CMK (cell line): ENCODE measurements at regions not wholly inside any gene's neighbourhood (a gene's known extent, or its start where the extent isn't known, plus 50 kb on each side); places are given as distances from the start of the nearest gene placed in this dataset.
"Not testable (repeated sequence)": the region's sequence is repeated elsewhere in the genome, so short reads cannot be mapped to it uniquely, and the experiment has no call there.

ENCODE experiments used
- DNase-seq: peaks from one replicate; pipeline ENCODE4 v3.0.0-alpha.2; 2010; ENCODE audit warnings: low read depth

DNA sequence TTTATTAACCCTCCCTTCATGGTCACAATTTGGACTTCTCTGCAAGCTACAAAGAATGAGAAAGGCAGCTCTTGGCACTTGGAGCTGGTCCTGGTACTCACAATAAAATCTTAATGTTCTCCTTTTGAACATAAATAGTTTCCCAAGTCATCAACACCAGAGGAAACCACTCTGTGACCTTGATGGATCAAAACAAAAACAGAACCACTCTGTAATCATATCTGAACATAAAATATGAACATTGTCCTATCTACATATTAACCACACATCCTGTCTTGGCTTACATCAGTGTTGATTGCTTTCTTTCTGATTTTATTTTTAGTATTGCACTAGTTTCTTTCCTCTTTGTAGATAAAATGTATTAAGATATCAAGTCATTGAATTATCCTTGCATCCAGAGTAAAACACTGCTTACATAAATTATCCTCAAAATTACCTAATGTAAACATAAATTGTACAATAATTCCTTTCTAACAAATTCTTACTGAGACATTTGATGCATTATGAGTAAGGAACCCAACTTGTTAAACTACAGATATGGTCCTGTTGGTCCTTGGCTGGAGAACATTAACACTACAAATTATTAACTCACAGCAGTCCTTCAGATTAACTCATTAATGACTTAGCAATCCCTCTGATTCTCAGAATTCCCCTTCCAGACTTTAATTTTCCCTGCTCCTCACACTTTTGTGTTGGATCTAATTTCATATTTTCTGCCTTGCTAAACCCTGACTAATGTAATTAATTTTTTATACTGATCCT is 860.5 kb downstream of the DIPK2A start:
- peak; percentile 17 for DNase-seq

DNA sequence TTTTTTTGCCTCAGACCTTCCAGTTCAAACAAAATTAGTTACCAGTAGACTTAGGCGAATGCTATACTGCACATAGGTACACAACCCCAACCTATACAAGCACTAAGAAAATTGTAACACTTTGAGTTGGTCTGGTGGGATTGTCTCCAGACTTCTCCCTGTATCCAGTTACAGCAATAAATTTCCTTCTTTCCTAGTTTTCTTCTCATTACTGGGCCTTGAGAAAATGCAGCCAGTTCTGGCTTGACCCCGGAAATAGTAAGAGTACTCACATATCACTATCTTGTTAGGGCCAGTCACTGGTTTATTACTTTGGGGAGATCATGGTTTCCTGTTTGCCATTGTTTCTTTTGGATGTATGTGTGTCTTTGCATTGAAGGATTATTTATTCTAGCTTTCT is 868.4 kb downstream of the DIPK2A start:
- no peak for DNase-seq

DNA sequence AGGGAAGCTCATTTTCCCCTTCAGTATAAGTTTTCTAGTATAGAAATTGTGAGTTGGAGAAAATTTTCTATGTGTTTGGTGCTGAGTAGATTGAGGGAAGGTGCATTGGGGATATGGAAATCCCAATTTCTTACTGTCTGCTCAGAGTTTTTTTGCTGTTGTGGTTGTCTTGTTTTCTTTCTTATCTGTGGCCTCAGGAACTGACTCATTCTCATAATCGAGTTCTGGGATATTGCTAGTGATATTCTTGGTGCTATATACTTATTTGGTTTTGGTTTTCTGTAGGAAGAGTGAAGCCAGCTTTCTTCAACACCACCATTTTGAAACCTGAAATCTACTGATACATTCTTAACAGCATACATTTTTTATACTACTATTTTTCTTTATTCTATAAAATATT is 869.2 kb downstream of the DIPK2A start:
- DNase-seq, result no peak

DNA sequence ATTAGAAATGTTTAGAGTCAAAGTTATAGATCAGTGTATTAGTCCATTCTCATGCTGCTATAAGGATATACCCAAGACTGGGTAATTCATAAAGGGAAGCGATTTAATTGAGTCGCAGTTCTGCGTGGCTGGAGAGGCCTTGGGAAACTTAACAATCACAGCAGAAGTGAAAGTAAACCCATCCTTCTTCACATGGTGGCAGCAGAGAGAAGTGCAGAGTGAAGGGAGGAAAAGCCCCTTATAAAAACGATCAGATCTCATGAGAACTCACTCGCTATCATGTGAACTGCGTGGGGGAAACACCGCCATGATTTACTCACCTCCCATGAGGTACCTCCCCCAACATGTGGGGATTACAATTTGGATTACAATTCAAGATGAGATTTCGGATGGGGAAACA is 871.5 kb downstream of the DIPK2A start:
- no peak for DNase-seq

DNA sequence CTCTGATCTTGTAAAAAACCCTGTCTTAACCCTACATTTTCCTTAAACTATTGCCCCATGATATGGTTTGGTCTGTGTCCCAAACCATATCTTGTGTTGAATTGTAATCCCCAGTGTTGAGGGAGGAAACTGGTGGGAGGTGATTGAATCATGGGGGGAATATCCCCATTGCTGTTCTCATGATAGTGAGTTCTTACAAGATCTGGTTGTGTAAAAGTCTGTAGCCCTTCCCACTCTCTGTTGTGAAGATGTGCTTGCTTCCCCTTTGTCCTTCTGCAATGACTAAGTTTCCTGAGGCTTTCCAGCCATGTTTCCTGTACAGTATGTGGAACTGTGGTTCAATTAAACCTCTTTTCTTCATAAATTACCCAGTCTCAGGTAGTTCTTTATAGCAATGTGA is 881.4 kb downstream of the DIPK2A start:
- DNase-seq, result no peak

DNA sequence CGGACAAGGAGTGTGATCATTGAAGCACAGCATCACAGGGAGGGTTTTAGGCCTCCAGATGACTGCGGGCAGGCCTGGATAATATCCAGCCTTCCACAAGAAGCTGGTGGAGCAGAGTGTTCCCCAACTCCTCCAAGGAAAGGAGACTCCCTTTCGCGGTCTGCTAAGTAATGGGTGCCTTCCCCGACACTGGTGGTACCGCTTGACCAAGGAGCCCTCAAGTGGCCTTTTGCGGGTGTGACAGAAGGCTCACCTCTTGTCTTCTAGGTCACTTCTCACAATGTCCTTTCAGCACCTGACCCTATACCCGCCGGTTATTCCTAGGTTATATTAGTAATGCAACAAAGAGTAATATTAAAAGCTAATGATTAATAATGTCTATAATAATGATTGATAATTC is 882.4 kb downstream of the DIPK2A start:
- DNase-seq, result not testable (repeated sequence)

DNA sequence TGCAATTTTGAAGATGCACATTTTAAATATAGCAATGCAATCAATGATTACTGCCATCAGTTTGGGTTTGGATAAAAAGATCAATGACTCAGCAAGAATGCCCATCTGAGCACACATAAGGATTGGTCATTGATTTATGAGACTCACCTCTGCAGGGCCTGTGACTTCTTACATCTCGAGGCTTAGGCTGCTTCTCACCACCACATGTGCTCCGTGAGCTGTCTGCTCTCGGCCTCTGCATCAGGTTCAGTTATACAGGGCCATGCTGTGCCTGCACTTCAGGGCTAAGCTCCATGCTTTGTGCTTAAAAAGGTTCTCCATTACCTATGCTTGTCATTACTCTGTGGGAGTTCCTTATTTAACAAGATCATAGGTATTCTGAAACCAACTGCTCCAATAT is 887.5 kb downstream of the DIPK2A start:
- DNase-seq, result no peak

DNA sequence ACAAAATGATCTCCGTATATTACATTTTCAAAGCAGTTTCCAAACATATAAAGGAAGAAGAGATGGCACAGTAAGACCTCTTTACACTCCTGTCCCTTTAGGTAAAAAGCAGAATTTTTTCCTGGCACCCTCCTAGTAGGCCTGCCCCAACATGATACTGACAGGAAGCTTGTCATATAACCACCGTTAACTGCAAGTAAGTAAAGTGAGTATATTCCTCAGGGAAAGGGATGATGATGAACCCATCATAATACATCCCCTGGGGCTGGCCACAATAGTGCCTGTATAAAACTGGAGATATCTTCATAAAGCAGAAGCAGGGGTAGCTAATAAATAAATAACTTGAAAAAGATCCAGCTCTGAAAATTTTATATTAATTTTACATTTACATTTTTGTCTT is 893.0 kb downstream of the DIPK2A start:
- no peak for DNase-seq

DNA sequence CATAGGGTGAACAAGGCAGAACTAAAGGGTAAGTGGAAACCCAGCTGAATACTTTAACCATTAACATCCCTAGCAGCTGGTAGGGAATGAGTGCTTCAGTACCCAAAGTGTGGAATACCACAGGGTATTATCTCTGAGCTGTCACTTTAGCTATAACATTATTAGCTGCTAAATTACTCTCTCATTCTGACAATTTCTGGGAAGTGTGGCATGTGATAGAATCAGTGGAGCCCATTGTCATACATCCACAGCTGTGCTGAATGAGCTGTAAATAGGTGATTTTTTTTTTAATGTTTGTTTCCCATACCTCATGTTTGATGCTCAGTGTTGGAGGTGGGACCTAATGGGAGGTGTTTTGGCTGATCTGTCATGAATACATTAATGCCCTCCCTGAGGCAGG is 894.3 kb downstream of the DIPK2A start:
- no peak for DNase-seq

DNA sequence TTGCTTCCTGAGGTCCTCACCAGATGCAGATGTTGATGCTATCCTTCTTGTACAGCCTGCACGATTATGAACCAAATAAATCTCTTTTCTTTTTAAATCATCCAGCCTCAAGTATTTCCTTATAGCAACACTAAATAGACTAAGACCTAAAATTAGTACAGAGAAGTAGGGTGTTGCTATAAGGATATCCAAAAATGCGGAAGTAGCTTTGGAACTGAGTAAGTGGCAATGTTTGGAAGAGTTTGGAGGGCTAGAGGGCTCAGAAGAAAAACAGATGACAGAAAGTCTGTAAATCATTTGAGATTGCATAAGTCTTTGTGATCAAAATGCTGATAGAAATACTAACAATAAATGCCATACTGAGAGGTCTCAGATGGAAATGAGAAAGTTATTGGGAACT is 894.9 kb downstream of the DIPK2A start:
- DNase-seq, result no peak

DNA sequence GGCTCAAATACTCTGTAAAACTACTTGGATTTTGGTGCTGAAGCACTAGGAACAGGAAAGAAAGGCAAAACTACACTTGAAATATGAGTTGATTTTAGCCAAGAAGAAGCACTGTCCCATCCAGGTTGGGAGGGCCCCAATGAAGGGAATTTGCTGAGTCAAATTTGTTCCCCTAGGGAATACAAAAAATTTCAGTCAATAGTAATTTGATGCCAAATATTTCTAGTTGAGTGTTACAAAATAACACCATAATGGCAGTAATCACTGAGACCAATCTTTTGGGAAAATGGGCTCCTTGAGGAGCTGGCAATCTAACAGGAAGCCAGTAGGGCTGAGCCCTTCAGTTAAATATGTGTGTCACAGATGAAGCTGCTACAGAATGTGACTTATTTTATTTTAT is 896.9 kb downstream of the DIPK2A start:
- no peak for DNase-seq

DNA sequence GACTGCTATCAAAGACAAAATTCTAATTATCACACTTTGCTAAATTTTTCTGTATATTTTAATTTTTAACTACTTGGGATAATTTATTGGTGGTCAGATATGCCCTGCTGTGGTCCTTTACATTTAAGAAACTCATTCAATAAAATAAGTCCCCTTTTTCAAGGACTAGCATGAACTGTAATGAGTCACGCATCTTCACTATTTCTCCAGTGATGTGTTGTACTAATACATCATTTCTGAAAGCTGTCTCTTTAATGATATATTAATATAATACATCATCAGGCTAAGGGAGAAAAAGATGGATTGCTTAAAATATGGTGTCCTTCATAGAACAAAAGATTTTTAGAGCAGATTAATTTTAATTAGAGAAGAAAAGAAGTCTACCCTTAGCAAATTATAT is 901.4 kb downstream of the DIPK2A start:
- DNase-seq, result no peak

DNA sequence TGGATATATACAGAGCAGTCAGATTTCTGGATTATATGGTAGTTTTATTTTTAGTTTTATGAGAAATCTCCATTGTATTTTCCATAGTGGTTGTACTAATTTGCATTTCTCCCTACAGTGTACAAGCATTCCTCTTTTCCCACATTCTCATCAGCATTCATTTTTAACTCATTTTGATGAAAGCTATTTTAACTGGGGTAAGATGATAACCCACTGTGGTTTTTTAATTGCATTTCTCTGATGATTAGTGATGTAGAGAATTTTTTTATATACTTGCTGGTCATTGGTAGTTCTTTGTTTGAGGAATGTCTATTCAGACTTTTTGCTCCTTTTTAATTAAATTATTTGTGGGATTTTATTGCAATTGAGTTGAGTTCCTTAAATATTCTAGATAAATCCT is 903.6 kb downstream of the DIPK2A start:
- DNase-seq, result no peak

DNA sequence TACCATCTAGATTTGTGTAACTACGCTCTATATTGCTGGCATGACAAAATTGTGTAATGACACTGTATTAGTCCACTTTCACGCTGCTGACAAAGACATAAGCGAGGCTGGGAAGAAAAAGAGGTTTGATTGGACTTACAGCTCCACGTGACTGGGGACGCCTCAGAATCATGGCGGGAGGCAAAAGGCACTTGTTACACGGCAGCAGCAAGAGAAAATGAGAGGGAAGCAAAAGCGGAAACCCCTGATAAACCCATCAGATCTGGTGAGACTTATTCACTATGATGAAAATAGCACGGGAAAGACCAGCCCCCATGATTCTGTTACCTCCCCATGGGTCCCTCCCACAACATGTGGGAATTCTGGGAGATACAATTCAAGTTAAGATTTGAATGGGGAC is 905.7 kb downstream of the DIPK2A start:
- no peak for DNase-seq

DNA sequence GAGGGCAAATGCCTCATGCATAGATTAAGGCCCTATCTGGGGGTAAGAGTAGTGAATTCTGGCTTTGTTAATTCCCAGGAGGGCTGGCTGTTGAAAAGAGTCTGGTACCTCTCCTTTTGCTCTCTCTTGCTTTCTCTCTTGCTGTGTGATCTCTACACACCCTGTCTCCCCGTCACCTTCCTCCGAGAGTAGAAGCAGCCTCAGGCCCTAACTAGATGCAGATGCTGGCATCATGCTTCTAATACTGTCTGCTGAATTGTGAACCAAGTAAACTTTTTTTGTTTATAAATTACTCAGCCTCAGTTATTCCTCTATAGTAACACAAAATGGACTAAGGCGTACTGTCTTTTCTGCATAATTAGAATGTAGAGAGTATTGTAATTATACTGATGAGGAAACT is 908.1 kb downstream of the DIPK2A start:
- no peak for DNase-seq

DNA sequence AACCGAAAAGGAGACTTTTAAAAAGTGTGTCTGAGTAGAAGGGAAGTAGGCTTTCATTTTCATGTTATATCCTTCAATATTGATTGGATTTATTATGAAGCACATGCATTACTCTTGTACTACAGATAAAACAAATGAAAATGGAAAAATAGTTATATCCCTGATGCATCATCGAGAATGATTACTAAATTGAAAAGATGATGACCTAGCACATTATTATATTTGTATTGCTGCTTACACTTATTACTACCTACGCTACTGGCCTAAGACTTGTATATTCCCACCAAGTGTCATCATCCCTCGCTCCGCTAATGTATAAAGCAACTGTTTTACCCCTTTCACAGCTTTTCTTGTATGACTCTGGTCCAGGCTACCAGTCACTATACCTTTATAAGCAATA is 922.4 kb downstream of the DIPK2A start:
- no peak for DNase-seq

DNA sequence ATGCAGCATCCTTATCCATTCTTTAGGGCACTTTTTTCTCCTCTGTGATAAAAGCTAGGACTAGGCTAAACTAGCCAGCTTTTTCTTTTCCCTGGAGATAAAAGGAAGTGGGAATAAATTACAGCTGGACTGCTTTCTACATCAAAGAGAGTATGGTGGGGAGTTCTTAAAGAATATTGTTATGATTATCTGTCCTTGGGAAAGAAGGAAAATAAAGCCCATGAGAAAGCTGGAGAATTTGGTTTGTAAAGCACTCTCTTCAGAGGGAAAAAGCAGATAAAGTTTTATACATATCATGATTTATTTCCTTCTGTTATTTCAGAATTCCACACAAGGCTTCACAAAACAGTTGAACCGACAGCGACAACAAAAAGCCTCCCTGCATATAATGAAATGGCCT is 923.0 kb downstream of the DIPK2A start:
- DNase-seq, result no peak

DNA sequence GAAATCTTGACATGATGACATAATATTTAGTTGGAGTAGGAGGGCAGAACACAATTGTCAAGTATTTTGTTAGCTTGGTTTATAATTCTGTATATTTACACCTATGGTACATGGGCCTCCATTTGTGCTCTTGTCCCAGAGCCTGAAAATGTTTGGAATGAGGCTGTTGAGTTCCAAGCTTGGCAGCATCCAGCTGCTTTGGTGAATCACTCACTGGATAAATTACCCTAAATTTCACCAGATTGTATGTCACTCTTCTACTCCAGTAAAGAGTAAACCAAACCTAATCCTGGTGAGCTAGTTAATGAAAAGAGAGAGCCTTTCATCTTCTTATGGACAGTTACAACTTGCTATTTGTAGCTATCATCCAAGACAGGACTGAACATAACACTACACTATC is 928.7 kb downstream of the DIPK2A start:
- DNase-seq, result no peak

DNA sequence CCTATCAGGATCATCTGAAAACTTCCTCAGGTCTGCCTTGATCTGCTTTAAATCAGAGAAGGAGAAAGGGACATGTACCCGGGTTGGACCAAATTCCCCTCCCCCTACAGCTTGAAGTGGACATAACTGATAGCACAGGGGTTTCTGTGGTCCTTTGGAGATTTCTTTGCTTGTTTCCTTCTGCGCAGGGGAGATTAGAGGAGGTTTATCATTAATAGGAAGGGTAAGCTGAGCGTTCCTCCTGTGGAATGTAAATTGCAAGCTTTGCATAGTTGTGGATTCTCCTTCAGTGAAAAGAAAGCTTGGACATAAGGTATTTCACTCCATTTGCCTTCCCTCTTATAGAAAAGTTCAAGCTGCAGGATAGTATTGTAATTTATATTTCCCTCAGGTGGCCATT is 936.0 kb downstream of the DIPK2A start:
- DNase-seq, result peak; percentile 35

DNA sequence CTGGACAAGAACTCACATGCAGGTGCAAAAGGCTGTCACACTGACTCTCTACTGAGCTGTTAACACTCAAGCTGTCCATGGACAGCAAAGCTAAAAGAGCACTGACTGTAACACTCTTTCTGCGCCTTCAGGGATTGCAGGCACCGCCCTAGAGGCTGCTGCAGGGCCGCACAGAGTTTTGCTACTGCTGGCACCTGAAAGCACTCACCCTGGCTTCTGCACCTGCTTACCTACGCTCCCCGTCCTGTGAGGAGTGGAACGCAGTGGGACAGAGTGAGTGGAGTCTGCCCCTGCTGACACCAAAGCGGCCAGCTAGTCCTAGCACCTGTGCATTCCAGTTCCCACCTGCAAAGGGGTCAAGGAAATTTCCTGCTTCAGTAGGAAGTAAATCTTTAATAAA is 941.3 kb downstream of the DIPK2A start:
- DNase-seq, result no peak

DNA sequence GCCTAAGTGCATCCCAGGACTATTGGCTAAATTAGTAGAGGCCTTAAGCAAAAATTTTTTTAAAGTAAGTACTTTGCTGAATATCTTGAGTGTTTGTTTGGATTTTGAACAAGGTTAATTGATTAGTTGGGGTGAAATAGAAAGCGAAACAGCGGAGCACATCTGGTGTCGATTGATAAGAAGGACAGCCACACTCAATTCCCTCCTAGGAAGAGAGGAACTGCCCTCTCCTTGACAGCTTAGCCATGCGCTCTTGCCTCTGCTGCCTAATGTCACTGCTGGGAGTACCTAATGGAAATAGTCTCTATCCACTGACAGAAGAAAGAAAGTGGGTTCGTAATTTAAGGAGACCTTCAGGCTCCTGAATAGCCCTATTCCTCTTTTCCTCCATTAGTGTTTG is 943.6 kb downstream of the DIPK2A start:
- peak; percentile 8 for DNase-seq

DNA sequence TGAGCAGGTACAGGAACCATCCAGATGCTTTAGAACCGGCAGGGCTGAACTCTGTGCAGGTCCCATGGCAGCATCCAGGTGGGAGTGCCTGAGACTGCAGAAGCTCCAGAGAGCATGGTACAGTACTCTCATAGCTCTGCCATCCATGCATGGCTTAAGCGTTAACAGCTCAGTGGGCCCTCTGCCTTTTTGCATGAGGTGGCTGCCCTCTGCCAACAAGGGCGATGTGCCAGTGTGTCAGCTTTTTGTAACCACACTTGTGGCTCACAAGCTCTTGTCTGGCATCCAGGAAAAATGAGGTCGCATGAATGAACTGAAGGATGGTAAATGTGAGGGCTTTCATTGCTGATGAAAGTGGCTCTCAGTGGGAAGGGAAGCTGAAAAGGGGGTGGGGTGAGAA is 950.1 kb downstream of the DIPK2A start:
- DNase-seq, result no peak

DNA sequence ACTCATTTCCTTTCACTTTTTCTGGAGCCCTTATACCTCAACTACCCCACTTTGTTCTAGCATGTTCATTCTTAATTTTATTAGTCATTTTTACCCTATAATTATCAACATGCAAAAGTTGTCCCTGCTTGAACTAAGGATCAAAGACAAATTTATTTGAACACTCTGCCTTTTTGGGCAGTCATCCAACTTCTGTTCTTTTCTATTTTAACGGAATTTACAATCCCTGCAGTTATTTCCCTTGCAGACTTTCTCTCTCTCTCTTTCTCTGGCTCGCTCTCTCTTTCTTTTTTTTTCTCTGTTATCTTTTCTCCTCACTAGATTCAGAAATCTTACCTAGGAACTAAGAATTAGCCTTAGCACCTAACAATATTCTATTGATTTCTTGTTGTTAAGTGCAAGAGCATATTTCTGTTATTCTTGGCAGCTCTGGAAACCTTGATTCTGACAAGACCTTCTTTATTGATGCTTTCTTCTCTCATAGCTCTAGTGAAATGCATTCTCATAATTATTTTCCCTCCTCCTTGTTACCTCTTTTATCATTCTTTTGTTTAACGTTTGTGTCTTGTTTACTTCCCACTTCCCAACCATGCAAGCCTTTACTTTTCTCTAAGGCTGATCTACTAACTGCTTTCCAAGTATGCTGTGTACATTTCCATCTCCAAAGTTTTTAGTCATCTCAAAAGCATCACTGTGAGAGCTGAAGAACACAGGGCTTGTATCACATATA is 951.6 kb downstream of the DIPK2A start:
- DNase-seq, result no peak

DNA sequence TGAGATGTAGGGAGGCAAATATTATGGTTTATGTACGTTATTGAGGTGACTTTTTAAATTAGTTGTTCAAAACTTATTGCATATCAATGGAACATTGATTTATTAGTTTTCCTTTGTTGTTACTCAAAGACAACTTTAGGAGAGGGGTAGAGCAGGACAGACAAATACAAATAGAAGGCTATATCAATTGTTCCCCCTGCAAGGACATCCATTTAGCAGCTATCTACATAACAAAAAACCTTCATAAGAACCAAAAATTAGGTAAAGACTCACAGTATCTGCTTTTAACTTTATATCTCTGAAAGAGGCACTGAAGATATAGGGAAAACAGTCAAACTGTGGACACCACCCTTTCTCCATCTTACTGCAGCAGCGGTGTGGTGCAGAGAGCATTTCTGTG is 958.8 kb downstream of the DIPK2A start:
- no peak for DNase-seq
